ENCODE measurements at regions not wholly inside any gene's neighbourhood (a gene's known extent, or its start where the extent isn't known, plus 50 kb on each side); places are given as distances from the start of the nearest gene placed in this dataset.
"Not testable (repeated sequence)": the region's sequence is repeated elsewhere in the genome, so short reads cannot be mapped to it uniquely, and the experiment has no call there.

- DNase-seq = no peak
Measured at GRCh38 chr3:30539772-30540171, 66.6 kb upstream of the TGFBR2 start.

- not testable (repeated sequence) for DNase-seq
Measured at GRCh38 chr3:30541156-30541555, 65.2 kb upstream of the TGFBR2 start.

- DNase-seq = no peak
Measured at GRCh38 chr3:30542897-30543296, 63.5 kb upstream of the TGFBR2 start.

GRCh38 chr3:30544812-30545211, 61.6 kb upstream of the TGFBR2 start:
- DNase-seq = no peak

- DNase-seq = no peak
Measured at GRCh38 chr3:30546934-30547333, 59.5 kb upstream of the TGFBR2 start.

GRCh38 chr3:30547716-30548115, 58.7 kb upstream of the TGFBR2 start:
- no peak for DNase-seq

GRCh38 chr3:30548600-30548999, 57.8 kb upstream of the TGFBR2 start:
- no peak for DNase-seq

- DNase-seq = no peak
Measured at GRCh38 chr3:30549600-30549999, 56.8 kb upstream of the TGFBR2 start.

GRCh38 chr3:30550246-30550645, 56.2 kb upstream of the TGFBR2 start:
- no peak for DNase-seq

GRCh38 chr3:30551266-30551665, 55.1 kb upstream of the TGFBR2 start:
- no peak for DNase-seq

GRCh38 chr3:30551927-30552326, 54.5 kb upstream of the TGFBR2 start:
- DNase-seq = no peak

- no peak for DNase-seq
Measured at GRCh38 chr3:30553641-30554316, 52.6 kb upstream of the TGFBR2 start.

- no peak for DNase-seq
Measured at GRCh38 chr3:30554317-30554690, 52.1 kb upstream of the TGFBR2 start.

GRCh38 chr3:30555968-30556367, 50.4 kb upstream of the TGFBR2 start:
- no peak for DNase-seq

All from DMS79 treated with DMSO at 0.1 percent for 48 hours (cell line).